ENCODE measurements at regions not wholly inside any gene's neighbourhood (a gene's known extent, or its start where the extent isn't known, plus 50 kb on each side); places are given as distances from the start of the nearest gene placed in this dataset.

GRCh38 chr16:59991171-59991570 is 1257.1 kb upstream of the GOT2 start:
- TF ChIP-seq GATA2 (IDR thresholded peaks at IDR 0.05; ENCODE audit: low read depth, low read length) (no peak), GATA3 (IDR thresholded peaks at IDR 0.05; ENCODE audit: low read depth, low read length) (no peak)

Measured in SH-SY5Y (cell line).